Panc1 (cell line): ENCODE measurements at regions not wholly inside any gene's neighbourhood (a gene's known extent, or its start where the extent isn't known, plus 50 kb on each side); places are given as distances from the start of the nearest gene placed in this dataset.

Experiments
- CTCF ChIP-seq: fragments of 450-650 bp; IDR thresholded peaks from 2 replicates; pipeline ENCODE4 v1.5.1; 2017; ENCODE audit warnings: mild to moderate bottlenecking
- SIN3A ChIP-seq: IDR thresholded peaks from 2 replicates; pipeline ENCODE4 v1.6.1; 2012; ENCODE audit warnings: low read depth, mild to moderate bottlenecking, low read length, moderate library complexity, borderline replicate concordance; ENCODE audit not compliant: insufficient read depth
- TCF7L2 ChIP-seq: IDR thresholded peaks from 2 replicates; pipeline ENCODE4 v1.6.1; 2011; ENCODE audit warnings: mild to moderate bottlenecking, low read depth, low read length, inconsistent platforms
- TF ChIP-seq, protein P1 (sequence below), 2 experiments: IDR thresholded peaks; 2 replicates each; pipeline ENCODE4 v1.6.1; 2011 to 2012; ENCODE audit warnings: low read depth in 2 of 2, control low read depth in 1 of 2, low read length in 1 of 2, mild to moderate bottlenecking in 1 of 2, moderate library complexity in 1 of 2; ENCODE audit not compliant: insufficient read depth in 1 of 2

DNA sequence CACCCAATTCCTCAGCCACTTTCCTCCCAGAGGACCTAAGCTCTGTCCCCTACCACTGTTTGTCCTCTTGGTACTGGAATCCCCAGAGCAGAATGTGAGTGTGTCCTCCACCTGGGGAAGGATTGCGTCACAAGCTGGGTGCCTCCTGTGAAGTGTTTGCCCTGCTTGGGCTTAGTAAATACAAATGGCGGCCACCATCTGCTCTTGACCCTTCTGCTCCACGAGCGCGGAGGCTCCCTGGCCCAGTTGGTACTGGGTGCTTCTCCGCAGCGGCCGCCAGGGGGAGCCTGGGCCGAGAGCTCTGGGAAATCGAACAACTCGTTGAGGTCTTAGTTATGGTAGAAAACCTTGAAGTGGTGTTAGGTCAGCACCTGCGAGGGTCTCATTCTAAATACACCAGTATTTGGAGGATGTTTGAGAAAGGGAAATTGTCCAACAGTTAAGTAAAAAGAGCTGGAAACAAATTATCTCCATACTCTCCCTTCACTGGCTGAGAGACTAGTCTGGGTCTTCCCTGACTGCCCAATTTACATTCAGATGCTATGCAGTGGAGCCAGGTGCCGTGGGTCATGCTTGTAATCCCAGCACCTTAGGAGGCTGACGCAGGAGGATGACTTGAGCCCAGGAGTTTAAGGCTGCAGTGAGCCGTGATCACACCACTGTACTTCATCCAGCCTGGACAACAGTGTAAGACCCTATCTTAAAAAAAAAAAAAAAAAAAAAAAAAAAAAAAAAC lies 74.6 kb upstream of the TEAD1 start:
- TF ChIP-seq CTCF, result peak; percentile 95
- TF ChIP-seq, protein P1, sequence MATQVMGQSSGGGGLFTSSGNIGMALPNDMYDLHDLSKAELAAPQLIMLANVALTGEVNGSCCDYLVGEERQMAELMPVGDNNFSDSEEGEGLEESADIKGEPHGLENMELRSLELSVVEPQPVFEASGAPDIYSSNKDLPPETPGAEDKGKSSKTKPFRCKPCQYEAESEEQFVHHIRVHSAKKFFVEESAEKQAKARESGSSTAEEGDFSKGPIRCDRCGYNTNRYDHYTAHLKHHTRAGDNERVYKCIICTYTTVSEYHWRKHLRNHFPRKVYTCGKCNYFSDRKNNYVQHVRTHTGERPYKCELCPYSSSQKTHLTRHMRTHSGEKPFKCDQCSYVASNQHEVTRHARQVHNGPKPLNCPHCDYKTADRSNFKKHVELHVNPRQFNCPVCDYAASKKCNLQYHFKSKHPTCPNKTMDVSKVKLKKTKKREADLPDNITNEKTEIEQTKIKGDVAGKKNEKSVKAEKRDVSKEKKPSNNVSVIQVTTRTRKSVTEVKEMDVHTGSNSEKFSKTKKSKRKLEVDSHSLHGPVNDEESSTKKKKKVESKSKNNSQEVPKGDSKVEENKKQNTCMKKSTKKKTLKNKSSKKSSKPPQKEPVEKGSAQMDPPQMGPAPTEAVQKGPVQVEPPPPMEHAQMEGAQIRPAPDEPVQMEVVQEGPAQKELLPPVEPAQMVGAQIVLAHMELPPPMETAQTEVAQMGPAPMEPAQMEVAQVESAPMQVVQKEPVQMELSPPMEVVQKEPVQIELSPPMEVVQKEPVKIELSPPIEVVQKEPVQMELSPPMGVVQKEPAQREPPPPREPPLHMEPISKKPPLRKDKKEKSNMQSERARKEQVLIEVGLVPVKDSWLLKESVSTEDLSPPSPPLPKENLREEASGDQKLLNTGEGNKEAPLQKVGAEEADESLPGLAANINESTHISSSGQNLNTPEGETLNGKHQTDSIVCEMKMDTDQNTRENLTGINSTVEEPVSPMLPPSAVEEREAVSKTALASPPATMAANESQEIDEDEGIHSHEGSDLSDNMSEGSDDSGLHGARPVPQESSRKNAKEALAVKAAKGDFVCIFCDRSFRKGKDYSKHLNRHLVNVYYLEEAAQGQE (IDR thresholded peaks at IDR 0.05; ENCODE audit: insufficient read depth in 1 of 2, low read depth in 2 of 2, low read length in 1 of 2), result no peak
- no peak for TF ChIP-seq TCF7L2
- TF ChIP-seq SIN3A, result no peak
